Caki2 (cell line): ENCODE measurements at regions not wholly inside any gene's neighbourhood (a gene's known extent, or its start where the extent isn't known, plus 50 kb on each side); places are given as distances from the start of the nearest gene placed in this dataset.
"Not testable (repeated sequence)": the region's sequence is repeated elsewhere in the genome, so short reads cannot be mapped to it uniquely, and the experiment has no call there.

Source experiments
- DNase-seq: peaks from one replicate; pipeline ENCODE4 v3.0.0-alpha.2; 2015; ENCODE audit warnings: low read depth
- in situ Hi-C: cut with HindIII; loops from 2 replicates; pipeline ENCODE4 v1.10.0; 2016; ENCODE audit warnings: low sequenced_read_pairs, low pct_unique_long_range_greater_than_20kb, mixed read lengths

GRCh38 chr5:101687349-101687985 lies 608.6 kb downstream of the SLCO4C1 start:
- in situ Hi-C loops = no loop called here
- DNase-seq = no peak

GRCh38 chr5:101686536-101687157 lies 609.4 kb downstream of the SLCO4C1 start:
- no peak for DNase-seq
- in situ Hi-C loops = no loop called here

GRCh38 chr5:101679816-101680215 lies 616.3 kb downstream of the SLCO4C1 start:
- DNase-seq = peak; percentile 3
- in situ Hi-C loops = no loop called here

- in situ Hi-C loops = no loop called here
- DNase-seq = peak; percentile 25
Measured at GRCh38 chr5:101678481-101679193, 617.4 kb downstream of the SLCO4C1 start.

- no peak for DNase-seq
- in situ Hi-C loops = no loop called here
Measured at GRCh38 chr5:101677961-101678360, 618.1 kb downstream of the SLCO4C1 start.

GRCh38 chr5:101676646-101677045 lies 619.4 kb downstream of the SLCO4C1 start:
- in situ Hi-C loops = no loop called here
- DNase-seq = no peak

GRCh38 chr5:101675510-101676219 lies 620.4 kb downstream of the SLCO4C1 start:
- in situ Hi-C loops = no loop called here
- DNase-seq = no peak

GRCh38 chr5:101673120-101673519 lies 623.0 kb downstream of the SLCO4C1 start:
- in situ Hi-C loops = no loop called here
- no peak for DNase-seq

- no peak for DNase-seq
- in situ Hi-C loops = no loop called here
Measured at GRCh38 chr5:101664071-101664791, 631.9 kb downstream of the SLCO4C1 start.

GRCh38 chr5:101663543-101663942 lies 632.5 kb downstream of the SLCO4C1 start:
- in situ Hi-C loops = no loop called here

GRCh38 chr5:101662263-101662662 lies 633.8 kb downstream of the SLCO4C1 start:
- DNase-seq = no peak
- in situ Hi-C loops = no loop called here

More at GRCh38 chr5:101663543-101663942, 632.5 kb downstream of the SLCO4C1 start:
- no peak for DNase-seq

GRCh38 chr5:101658433-101658832 lies 637.7 kb downstream of the SLCO4C1 start:
- in situ Hi-C loops = no loop called here
- no peak for DNase-seq

- no peak for DNase-seq
- in situ Hi-C loops = no loop called here
Measured at GRCh38 chr5:101653996-101654395, 642.1 kb downstream of the SLCO4C1 start.

GRCh38 chr5:101647861-101648260 lies 648.2 kb downstream of the SLCO4C1 start:
- in situ Hi-C loops = no loop called here

GRCh38 chr5:101643794-101644193 lies 652.3 kb downstream of the SLCO4C1 start:
- in situ Hi-C loops = no loop called here
- no peak for DNase-seq

More at GRCh38 chr5:101647861-101648260, 648.2 kb downstream of the SLCO4C1 start:
- no peak for DNase-seq

- DNase-seq = no peak
Measured at GRCh38 chr5:101637599-101637998, 658.5 kb downstream of the SLCO4C1 start.

GRCh38 chr5:101627770-101628169 lies 668.3 kb downstream of the SLCO4C1 start:
- in situ Hi-C loops, DNase-seq: not testable (repeated sequence)

More at GRCh38 chr5:101637599-101637998, 658.5 kb downstream of the SLCO4C1 start:
- in situ Hi-C loops = no loop called here

GRCh38 chr5:101626572-101626971 lies 669.5 kb downstream of the SLCO4C1 start:
- in situ Hi-C loops = no loop called here
- no peak for DNase-seq
